DMS 273 treated with DMSO at 0.1 percent for 48 hours (cell line): ENCODE measurements at regions not wholly inside any gene's neighbourhood (a gene's known extent, or its start where the extent isn't known, plus 50 kb on each side); places are given as distances from the start of the nearest gene placed in this dataset.
"Not testable (repeated sequence)": the region's sequence is repeated elsewhere in the genome, so short reads cannot be mapped to it uniquely, and the experiment has no call there.

Experiments
- DNase-seq: peaks from one replicate; lab custom pipeline; 2025; lab: John Stamatoyannopoulos, UW

DNA sequence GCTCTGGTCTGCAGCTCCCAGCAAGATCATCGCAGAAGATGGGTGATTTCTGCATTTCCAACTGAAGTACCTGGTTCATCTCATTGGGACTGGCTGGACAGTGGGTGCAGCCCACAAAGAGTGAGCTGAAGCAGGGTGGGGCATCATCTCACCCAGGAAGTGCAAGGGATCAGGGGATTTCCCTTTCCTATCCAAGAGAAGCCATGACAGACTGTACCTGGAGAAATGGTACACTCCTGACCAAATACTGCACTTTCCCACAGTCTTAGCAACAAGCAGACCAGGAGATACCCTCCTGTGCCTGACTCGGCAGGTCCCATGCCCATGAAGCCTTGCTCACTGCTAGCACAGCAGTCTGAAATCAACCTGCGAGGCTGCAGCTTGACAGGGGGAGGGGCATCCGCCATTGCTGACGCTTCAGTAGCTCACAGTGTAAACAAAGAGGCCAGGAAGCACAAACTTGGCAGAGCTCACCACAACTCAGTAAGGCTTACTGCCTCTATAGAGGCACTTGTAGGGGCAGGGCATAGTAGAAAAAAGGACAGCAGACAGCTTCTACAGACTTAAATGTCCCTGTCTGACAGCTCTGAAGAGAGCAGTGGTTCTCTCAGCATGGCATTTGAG lies 60.5 kb downstream of the AREG start:
- not testable (repeated sequence) for DNase-seq

DNA sequence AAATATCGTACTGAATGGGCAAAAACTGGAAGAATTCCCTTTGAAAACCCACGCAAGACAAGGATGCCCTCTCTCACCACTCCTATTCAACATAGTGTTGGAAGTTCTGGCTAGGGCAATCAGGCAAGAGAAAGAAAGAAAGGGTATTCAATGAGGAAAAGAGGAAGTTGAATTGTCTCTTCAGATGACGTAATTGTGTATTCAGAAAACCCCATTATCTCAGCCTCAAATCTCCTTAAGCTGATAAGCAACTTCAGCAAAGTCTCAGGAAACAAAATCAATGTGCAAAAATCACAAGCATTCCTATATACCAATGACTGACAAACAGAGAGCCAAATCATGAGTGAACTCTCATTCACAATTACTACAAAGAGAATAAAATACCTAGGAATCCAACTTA lies 64.4 kb downstream of the AREG start:
- not testable (repeated sequence) for DNase-seq

DNA sequence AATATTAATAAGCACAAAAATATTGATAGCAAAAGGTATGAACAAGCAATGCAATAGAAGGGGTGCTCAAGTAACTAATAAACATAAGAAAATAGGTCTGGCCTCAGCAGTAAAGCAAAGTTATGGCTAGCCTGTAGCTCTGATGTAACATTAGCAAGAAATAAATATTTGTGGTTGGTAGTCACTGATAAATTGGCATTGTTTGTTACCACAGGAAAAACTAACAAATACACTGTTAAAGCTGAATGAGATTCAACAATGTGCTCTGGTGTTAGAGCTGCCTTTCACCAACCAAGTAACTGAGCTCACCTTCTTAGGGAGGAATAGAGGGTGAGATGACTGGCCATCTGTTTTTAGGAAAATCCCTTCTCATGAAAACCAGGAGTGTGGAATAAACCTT lies 71.4 kb downstream of the AREG start:
- no peak for DNase-seq

DNA sequence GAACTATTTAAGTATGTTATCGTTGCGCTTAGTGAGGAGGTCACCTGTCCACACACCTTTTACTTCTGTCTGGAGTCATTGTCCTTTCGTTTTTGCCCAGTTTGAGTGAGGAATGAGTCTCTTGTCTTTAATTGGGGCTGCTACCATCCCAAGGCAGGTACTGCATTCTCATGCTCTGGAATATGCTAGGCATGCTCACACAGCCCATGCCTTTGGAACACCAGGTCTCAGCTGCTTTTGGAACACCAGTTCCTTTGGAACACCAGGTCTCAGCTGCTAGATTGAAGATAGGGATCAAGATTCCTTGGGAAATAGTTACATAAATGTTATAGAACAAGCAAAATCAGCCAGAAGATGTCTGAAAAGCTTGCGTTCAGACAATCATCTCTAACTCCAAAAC lies 73.1 kb downstream of the AREG start:
- no peak for DNase-seq

DNA sequence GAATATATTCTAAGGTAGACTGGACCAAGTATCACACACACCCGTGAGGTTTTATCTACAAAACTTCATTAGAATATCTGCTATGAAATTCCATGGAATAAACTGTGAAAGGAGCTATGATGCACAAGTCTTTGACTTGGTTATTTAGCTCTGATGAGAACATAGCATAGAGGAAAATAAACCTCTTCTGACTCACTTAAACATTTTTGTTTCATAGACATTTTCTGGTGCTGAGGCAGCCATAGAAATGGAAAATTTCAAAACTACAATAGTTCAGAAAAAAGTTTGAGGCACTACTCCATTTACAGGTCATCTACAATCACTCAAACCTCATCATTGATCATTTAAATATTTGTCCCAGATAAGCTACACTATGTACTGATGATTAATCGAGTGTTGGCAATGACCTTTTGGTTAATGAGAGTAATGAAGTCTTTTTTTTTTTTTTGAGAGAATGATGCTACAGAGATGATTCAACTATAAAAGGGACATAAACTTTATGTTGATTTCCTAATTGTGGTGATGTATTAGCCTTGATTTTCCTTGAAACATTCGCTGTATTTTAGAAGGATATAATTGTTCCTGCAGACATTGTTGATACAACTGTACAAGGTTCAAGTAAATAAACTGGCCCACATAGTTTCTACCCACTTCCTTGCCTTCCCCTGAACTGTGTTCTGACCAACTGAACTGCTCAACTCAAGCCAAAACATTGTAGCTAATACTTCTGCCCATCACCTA lies 77.5 kb downstream of the AREG start:
- no peak for DNase-seq

DNA sequence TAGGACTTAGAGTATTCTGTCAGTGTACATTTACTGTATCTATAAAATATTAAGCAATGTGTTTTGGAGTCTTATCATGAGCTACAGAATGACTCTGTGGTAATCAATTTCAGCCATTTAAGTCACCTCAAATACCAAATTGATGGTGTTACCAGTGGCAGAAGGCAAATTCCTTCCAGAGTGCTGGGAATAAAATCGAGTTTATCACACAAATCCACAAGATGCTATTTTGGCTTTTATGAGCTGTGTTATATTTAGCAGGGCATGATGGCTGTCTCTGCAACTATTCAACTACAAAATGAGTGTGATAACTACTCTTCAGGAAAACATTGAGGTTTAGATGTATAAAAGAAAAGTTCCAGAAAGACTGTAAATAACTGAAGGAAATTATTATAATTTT lies 78.2 kb downstream of the AREG start:
- no peak for DNase-seq

DNA sequence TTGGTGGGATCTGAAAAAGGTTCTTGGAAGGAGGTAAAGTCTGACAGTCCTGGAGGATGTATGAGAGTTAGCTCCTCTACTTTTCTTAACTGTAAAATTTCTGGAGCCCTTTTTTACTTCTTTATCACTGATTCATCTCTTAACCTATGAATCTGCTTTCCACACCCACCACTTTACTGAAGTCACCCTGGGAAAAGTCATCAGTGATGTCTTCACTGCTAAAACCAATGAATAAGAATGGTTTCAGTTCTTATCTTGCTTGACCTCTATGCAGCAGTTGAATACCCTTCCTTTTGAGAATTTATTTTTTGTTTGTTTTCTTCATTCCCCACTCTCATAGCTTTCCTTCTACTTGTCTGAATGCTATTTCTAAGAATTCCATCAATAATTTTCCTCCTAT lies 80.0 kb downstream of the AREG start:
- no peak for DNase-seq

DNA sequence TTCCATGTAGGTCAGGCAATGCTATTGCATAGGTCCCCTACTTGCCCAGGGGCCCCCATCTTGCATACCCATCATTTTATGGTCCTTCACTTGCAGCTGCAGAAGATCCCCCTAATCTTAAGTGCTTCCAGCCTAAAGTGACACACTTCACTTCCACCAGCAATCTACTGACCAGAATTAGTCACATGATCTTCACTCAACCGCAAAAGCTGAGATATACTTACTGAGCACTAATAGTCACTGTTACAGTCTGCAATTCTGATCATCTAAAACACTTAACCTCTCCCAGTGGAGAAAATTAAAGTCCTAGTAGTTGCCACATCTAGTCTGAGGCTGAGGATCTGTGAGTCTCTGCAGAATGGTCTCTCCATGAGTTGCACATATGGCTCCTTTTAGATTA lies 82.1 kb downstream of the AREG start:
- DNase-seq, result no peak

DNA sequence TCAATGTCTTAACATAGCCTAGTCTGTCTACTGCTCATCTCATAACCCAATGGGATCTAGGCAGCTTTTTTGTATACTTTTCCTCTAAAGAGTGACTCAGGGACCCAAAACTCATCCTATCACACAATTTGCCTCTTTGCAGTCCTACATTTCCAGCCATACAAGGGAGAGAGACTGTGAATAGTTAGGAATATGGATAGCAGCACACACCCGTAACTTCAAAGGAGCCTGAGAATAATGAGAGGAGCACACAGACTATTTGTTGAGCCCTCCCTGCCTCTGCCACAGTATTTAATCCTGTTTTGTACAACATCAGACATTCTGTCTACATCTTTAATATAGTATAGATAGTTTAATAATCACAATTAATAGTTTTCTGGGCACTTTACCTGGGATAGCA lies 83.2 kb downstream of the AREG start:
- no peak for DNase-seq

DNA sequence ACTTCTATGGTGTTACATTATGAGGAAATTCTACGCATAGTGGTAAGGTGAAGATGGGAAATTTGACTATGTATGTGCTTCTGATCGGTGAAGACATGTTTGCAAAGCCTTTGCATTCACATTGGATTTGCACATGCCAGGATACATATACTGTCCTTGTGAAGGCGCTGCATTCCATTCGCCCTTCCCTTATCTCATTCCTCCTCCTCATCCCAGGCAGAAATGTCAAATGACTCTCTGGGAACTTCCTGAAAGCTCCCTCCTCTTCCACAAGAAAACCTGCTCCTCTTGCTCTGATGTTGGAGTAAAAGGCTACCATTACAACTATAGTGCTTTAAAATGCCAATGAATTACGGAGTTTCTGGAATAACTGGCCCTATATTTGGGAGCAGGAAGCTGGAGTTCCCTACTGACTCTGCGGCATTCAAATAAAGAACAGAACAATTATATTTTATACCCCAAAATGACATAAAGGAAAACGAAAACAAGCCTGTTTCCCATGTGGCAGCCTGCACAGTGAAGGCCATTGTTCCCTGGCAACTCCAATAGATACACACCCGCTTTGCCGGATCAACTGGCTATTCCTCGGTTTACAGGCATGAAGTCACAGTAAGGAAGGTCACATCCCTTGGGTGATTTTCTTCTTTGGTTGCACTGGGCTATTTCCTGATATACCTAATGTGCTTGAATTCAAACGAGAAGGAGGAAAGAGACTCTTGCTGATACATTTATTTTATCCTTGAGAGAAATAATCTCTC lies 84.5 kb downstream of the AREG start:
- no peak for DNase-seq

DNA sequence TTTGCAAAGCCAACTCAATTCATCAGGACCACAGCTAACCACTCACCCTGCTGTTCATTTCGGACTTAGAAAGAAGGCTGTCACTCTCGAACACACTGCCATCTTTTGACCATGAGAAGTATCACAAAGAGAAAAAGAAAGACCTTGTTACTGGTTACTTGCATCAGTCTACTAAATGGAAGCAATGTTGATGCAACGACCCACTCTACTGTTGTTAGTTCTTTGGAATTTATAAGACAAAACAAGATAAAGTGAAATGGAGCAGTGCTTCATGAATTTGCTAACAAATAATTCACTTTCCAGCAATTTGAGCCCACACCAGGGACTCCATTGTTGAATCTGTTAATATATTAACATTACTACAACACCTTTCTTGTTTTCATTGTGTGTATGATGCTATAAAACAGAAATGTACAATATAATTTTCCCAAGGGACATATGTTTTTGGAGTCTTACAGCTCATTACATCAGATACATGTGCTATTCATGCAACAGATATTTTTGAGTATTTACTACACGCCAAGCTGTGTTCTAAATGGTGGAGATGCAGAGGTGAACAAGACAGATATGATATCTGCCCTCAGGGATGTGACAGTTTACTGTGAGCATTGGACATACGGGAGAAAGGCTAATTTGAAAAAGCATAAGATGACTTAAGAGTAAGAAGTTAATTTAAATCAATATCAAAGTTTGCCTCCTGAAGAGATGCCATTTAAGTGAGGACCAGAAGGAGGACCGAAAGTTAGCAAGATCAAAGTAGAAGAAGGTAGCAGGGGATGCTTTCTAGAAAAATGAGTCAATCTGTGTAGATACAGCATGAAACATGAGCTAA lies 87.2 kb downstream of the AREG start:
- DNase-seq, result no peak

DNA sequence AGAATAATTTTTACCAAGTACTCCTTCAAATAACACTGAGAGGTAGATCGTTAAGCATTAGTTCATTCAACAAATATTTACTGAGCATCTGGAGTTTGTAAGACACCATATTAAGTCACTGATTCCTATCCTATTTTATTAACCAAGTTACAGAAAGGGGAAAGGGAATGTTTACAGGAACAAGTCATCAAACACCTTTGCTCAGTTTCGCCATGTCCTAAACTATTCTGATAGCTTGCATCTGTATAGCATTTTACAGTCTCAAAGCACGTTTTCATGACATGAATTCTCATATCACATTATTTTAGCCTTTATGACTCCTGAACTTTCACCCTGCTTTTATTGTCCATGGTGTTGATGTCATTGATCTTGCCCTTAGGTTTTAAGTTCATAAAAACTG lies 89.2 kb downstream of the AREG start:
- DNase-seq, result no peak

DNA sequence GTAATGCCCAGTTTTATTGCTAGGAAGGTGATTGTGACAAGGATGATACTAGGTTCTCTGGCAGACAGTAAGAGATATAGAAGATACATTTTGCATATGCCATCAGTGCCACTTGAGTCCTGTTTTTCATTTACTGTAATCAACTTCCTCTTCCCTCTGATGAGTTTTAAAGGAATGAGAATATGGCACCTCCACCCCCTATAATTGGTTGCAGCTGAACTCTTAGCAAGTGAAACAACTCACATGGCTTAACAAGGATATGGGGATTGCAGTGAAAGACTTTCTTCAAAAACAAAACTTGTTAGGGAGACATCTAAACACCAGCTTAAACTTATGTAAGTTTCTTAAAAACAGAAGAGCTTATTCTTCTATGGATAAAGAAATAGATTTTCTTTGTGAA lies 90.0 kb downstream of the AREG start:
- no peak for DNase-seq

DNA sequence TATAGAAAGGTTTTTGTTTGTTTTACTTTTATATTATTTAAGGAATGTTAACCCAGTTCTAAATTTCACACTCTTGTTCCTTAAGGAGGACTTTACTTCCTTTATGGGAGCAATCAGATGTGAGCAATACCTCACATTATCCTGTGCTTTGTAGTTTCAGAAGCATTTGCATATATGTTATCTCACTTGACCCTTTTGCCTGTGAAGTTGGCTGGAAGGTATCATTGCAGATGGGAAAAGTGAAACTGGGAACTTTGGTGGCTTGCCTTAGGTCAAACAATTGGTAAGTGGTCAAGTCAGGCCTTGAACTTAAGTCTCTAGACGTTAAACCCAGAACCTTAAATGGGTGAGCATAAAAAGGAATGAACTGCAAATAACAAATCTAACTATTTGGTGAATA lies 90.6 kb downstream of the AREG start:
- DNase-seq, result no peak

DNA sequence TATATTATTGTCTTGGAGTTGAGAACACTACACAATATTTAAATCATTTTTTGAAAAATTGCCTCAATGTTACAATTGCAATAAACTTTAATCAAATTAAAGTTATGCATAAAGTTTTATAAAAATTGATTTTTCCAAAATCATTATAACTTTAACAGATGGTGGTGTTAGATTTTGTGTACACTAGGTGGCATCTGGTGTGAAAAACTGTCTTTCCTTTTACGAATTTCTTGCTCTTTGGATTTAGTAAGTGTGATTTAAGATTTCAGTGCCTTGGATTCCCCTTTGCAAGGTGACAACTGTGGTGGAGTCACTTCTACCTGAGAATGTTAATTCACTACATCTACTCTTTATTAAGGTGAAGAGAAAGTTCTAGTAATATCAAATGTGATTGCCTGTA lies 91.6 kb downstream of the AREG start:
- DNase-seq, result no peak

DNA sequence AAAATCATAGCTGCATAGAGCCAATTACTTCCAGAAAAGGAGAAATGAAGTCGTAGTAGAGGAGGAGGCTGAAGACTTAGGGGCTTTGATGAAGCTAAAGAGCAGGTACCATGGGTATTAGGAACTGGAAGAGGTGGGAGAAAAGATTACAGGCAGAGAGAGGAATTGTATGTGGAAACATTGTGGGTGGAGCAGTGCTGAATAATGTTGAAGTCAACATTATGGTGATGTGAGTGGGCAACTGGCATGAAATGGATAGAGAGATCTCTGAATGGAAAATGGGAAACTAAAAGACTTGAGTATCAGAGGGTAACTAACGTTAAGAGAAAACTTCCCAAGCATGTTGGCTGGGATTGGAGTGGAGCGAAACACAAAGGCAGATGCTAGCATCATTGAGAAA lies 92.5 kb downstream of the AREG start:
- no peak for DNase-seq

DNA sequence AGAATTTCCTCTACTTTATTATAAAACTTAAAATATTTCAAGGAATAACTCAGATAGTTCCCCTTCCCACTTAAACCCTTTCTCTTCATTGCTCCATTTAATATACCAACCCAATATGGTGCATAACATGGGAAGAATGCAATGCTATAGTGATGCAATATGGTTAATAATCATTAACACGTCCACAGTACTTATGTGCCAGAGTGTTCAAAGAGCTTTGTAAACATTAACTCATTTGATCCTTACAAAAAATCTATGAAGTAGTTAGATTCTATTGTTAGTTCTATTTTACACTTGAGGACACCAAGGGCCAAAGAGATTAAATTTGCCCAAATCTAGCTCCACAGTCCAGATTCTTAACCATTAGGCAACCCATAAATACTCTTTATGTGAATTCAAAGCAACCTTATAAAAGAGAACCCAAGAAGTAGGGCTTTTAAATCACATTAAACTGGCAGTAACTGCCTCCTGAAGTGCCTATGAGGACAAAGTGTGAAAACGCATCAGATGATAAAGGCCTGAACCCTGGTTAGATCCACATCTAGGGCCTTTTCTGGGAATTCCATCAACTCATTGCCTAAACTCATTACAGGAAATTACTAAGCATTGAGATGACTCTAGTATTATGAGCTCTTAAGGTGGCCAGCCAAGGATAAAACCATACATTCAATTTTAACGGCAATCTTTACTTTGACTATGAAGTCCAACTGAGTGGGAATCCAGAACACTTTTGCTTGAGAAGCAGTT lies 94.3 kb downstream of the AREG start:
- DNase-seq, result no peak

DNA sequence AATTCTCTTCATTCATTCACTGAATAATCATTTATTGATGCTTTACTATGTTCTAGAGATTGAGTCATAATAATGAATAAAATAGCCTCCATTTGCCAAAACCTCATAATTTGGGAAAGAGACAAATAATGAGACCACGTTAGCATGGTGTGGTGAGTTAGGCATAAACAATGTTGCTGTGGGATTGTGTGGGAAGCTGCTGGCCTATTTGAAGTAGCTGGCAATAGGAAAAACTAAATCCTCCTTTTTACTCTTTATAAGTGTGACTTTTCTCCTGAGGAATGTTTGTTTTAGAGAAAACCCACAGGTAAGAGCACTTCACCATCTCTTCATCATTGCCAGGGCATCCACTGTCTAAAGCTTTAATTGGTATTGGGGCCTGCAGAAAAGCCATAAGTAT lies 95.3 kb downstream of the AREG start:
- DNase-seq, result no peak

DNA sequence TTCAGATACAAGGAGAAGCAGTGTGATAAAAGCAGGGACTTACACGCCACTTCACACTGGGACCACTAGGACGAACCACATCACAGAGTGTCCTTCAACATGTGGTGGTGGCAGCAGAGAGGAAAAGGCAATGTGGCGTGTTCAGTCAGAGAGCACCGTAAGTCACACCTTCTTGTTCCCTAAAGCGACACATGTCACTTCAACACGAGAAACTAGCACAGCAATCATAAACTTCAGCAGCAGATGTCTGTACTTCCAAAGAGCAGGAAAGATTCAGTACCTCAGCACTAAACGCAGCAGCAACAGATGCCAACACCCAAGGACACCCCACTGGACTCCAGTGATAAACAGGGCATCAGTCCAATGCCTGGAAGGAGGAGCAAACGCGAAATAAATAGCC lies 96.7 kb downstream of the AREG start:
- no peak for DNase-seq

DNA sequence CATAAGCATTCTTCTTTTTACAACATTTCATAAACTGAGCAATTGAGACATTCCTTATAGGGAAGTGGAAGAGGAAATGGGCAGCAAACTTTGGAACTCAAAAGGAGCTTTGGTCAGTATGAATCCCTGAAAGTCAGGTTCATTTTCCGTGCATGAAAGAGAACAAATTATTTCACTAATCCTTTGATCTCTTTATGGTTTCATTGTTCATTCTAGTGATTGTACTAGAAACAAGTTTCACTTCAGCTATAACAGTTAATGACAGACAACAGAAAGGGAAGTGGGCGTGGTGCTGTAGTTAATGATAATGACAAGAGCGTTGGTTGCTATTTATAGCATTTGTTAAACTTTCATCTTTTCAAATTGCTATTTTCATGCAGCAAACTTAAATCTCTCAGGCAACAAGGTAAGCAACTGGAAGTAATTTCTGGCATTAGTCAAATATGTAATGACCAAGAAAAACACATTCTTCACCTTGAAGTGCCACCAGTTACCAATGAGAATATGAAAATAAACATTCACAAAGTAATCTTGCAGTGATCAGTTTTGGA lies 98.4 kb downstream of the AREG start:
- no peak for DNase-seq

DNA sequence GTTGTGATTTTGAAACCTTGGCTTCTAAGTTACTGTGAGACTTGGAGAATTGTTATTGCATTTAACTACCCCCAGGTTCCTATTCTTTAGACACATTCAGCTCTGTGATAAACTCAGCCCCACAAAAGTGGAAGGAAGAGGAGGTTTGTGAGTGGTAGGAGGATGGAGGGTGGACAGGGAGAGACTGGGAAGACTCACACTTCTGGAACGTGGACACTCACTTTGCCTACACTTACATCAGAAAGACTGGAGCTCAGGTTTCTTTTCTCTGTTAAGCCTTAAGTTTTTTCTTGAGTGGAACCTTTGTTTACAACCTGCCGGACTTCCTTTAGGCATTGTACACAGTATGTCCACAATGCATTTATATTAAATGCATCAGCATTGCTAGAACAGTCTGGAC lies 99.0 kb downstream of the AREG start:
- DNase-seq, result no peak
